ENCODE measurements at regions not wholly inside any gene's neighbourhood (a gene's known extent, or its start where the extent isn't known, plus 50 kb on each side); places are given as distances from the start of the nearest gene placed in this dataset.
A peak's percentile ranks its signal among the peaks of the same experiment; 100 is the strongest.
"Not testable (repeated sequence)": the region's sequence is repeated elsewhere in the genome, so short reads cannot be mapped to it uniquely, and the experiment has no call there.

DNA sequence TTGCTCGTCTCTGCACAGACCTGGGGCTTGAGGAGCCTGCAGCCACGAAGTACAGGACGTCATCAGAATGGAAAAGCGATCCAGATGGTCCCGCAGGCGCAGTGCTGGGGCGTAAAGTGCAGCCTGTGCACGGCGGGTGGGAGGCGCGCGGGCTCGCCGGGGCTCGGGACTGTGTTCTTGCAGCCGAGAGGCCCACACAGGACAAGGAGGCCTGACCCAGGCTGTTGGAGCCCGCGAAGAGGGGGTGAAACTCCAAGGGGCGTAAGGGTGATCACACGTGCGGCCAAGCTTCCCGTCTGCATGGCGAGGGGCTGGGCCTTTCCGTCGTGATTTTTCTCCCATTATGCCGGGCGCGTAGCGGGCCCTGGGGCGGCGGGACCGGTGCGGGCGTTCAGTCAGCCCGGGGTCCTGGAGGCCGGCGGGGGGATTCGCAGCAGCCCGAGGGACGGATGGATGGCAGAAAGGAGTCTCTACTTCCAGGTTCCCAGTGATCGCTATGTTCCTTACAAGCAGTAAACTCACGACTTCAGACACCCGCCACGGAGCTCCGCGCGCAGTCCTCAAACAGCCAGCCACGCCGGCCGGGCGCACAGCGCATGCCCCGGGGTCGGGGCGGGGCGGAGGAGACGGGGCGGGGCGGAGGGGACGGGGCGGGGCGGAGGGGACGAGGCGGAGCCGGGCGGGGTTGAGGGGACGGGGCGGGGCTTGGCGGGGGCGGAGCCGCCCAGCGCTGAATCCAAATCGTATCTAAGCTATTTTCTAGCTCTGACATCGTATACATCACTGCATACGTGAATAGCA lies 141.0 kb upstream of the KCNJ18 start:
- DNase-seq (ENCODE audit: low read depth, low spot score): peak; percentile 90

GRCh38 chr17:21558921-21559320 lies 133.4 kb upstream of the KCNJ18 start:
- DNase-seq (ENCODE audit: low read depth, low spot score): not testable (repeated sequence)

DNA sequence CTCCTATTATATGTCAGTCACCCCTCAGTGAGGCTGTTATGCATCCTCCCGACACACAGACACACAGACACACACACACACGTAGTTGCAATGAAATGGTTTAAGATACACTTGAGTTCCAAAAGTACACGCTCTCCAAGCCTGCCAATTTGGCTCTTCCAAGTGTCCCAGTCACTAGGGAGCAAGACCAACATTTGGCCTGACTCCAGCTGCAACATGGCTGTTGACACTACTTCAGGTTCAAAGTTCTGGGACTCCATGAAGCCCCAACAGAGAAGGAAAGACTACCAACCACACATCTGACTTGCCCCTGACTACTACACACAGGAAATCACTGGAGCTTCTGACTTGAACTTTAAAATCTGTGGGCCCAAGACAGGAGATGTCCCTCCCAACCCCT lies 128.1 kb upstream of the KCNJ18 start:
- no peak for DNase-seq (ENCODE audit: low read depth, low spot score)

- not testable (repeated sequence) for DNase-seq (ENCODE audit: low read depth, low spot score)
Measured at GRCh38 chr17:21564757-21565156, 127.6 kb upstream of the KCNJ18 start.

DNA sequence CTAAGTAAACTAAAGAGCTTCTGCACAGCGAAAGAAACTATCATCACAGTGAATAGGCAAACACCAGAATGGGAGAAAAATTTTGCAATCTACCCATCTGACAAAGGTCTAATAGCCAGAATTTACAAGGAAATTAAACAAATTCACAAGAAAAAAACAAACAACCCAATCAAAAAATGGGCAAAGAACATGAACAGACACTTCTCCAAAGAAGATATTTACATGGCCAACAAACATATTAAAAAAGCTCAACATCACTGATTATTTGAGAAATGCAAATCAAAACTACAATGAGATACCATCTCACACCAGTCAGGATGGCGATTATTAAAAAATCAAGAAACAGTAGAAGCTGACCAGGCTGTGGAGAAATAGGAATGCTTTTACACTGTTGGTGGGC lies 121.9 kb upstream of the KCNJ18 start:
- not testable (repeated sequence) for DNase-seq (ENCODE audit: low read depth, low spot score)

DNA sequence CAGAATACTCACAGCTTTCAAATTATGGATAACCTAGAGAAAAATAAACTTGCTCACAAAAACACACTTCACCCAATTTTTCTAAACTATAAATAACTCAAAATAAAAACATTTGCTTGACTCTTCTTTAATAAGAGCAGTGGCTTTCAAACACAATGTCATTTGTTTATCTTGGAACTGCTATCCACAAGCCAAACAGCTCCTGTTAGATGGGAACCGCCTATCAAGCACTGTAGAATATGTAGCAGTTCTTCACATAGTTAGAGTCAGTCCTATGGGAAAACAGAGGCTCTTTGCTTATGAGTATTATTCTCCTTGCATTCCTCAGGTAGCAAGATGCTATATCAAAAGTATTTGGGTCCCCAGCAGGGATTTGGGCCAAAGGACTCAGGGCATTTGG lies 120.2 kb upstream of the KCNJ18 start:
- DNase-seq (ENCODE audit: low read depth, low spot score): not testable (repeated sequence)

- DNase-seq (ENCODE audit: low read depth, low spot score): not testable (repeated sequence)
Measured at GRCh38 chr17:21573271-21573960, 118.9 kb upstream of the KCNJ18 start.

- peak; percentile 68 for DNase-seq (ENCODE audit: low read depth, low spot score)
Measured at GRCh38 chr17:21573961-21574610, 118.2 kb upstream of the KCNJ18 start.

DNA sequence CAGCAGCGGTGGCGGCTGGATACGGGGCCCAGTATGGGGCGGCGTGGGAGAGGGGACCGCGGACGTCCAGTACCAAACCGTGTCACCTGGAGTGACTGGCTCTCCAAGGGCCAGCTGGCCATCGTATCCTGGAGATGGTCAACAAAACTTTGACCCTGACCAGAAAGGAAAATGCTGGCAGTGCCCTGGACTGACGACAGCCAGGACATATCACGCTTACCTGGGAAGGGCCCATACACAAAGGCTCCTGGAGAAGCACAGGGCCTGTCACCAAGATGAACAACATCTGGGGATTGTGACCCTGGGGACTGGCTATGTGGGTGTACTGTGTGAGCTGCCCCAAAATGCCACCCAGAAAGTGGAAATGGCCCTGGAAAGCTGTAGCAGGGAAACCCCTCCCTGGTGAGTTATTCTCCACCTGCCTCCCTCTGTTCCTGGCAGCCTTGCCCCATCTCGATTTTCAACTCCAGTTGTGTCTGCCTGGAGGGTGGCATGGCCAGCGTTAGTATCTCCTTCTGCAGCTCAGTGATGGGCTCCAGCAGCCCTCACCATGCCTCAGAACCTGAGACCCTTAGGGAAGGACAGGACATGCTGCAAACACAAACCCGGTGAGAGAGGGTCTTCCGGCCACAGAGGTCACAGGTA lies 117.6 kb upstream of the KCNJ18 start:
- DNase-seq (ENCODE audit: low read depth, low spot score): not testable (repeated sequence)

DNA sequence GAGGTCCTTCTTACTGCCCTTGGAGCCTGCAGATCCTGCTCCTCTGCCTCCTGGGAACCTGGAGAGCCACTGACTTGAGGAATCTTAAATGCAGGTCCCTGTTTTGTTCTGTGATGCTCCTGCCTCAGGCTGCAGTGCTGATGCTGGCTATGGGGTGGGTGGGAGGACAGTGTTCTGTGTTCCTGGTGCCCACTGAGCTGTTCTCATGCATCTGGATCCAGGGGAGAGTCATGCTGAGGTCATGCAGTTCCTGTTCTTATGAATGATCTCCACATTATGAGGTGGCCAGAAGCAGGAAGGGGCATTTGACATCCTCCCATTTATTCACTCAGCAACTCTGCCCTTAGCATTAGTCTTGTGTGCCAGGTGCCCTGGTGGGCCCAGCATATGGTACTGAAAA lies 113.5 kb upstream of the KCNJ18 start:
- not testable (repeated sequence) for DNase-seq (ENCODE audit: low read depth, low spot score)

- DNase-seq (ENCODE audit: low read depth, low spot score): no peak
Measured at GRCh38 chr17:21592774-21593173, 99.5 kb upstream of the KCNJ18 start.

GRCh38 chr17:21593452-21594105 lies 98.7 kb upstream of the KCNJ18 start:
- DNase-seq (ENCODE audit: low read depth, low spot score): not testable (repeated sequence)

GRCh38 chr17:21595086-21595485 lies 97.2 kb upstream of the KCNJ18 start:
- no peak for DNase-seq (ENCODE audit: low read depth, low spot score)

DNA sequence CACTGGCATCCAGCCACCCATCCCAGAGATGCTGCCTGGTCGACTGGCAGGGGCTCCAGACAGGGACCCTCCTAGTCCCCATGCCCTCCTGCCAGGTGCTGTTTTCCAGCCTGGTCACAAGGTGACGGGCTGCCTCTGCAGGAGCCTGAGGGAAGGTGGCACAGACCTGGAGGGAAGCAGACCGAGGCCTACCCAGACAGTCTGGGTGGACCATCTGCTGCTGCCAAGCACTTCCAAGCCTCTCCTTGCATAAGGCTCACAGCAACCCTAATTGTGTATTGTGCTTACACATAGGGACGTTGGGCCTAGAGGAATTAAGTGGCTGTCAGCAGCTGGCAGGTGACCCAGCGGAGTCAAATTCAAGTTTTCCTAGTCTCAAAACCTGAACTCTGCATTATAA lies 90.1 kb upstream of the KCNJ18 start:
- no peak for DNase-seq (ENCODE audit: low read depth, low spot score)

GRCh38 chr17:21603292-21603691 lies 89.0 kb upstream of the KCNJ18 start:
- DNase-seq (ENCODE audit: low read depth, low spot score): not testable (repeated sequence)

- DNase-seq (ENCODE audit: low read depth, low spot score): not testable (repeated sequence)
Measured at GRCh38 chr17:21611443-21611842, 80.9 kb upstream of the KCNJ18 start.

- DNase-seq (ENCODE audit: low read depth, low spot score): not testable (repeated sequence)
Measured at GRCh38 chr17:21612123-21613070, 79.9 kb upstream of the KCNJ18 start.

DNA sequence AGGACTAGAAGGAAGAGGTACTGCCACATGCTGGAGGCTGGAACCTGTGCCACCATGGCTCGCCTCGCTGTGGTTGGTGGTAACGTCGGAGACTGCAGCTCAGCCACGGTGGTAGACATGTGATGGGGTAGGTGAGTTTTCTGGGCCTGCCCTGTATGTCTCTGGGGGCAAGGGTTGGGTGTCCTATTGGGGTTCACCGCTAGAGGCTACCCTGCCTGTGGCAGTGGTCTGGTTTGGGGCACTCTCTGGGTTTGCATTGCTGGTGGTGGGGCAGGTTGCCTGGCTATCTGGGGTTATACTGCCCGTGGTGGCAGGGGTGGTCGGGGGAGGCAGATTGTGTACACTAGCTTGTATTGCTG lies 79.3 kb upstream of the KCNJ18 start:
- no peak for DNase-seq (ENCODE audit: low read depth, low spot score)

DNA sequence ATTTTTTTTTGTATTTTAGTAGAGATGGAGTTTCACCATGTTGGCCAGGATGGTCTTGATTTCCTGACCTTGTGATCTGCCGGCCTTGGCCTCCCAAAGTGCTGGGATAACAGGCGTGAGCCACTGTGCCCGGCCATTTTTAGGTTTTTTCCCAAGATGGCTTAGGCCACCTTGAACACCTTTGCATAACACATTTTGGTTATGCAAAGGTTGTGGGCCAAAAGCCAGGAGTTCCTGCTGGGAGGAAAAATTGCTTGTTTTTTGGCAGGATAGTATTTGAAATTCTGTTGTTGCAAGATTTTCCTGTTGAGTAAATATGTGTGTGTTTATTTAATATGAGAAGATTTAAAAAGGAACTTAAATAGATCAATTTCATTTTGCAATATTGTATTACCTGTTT lies 65.3 kb upstream of the KCNJ18 start:
- DNase-seq (ENCODE audit: low read depth, low spot score): not testable (repeated sequence)

All from astrocyte of the hippocampus (primary cell).